ENCODE measurements at regions not wholly inside any gene's neighbourhood (a gene's known extent, or its start where the extent isn't known, plus 50 kb on each side); places are given as distances from the start of the nearest gene placed in this dataset.
A peak's percentile ranks its signal among the peaks of the same experiment; 100 is the strongest.

GRCh38 chr11:130536106-130537040 lies 87.9 kb downstream of the ADAMTS15 start:
- peak; percentile 9 for TF ChIP-seq POLR2AphosphoS5 (IDR thresholded peaks at IDR 0.05)
- TF ChIP-seq CTCF (IDR thresholded peaks at IDR 0.05), result no peak
